Stimulated activated CD4-positive, alpha-beta T cell treated with anti-CD3 and anti-CD28 coated beads, Interleukin-15, amount 100 ng/mL, for 24 hours (primary cell): ENCODE measurements at regions not wholly inside any gene's neighbourhood (a gene's known extent, or its start where the extent isn't known, plus 50 kb on each side); places are given as distances from the start of the nearest gene placed in this dataset.

ENCODE experiments used
- DNase-seq: peaks from one replicate; pipeline ENCODE4 v3.0.0-alpha.2; 2020

- no peak for DNase-seq
These were observed 189.3 kb downstream of the KCNA5 start for GRCh38 chr12:5232826-5233500.

- DNase-seq: no peak
These were observed 192.5 kb downstream of the KCNA5 start for GRCh38 chr12:5236022-5236640.

- DNase-seq: no peak
These were observed 189.5 kb upstream of the NTF3 start for GRCh38 chr12:5242440-5242839.

- DNase-seq: no peak
These were observed 188.9 kb upstream of the NTF3 start for GRCh38 chr12:5243014-5243413.

GRCh38 chr12:5244513-5244972 is 187.4 kb upstream of the NTF3 start:
- DNase-seq: no peak

- no peak for DNase-seq
These were observed 185.7 kb upstream of the NTF3 start for GRCh38 chr12:5246196-5246595.

- no peak for DNase-seq
These were observed 184.8 kb upstream of the NTF3 start for GRCh38 chr12:5247144-5247543.

GRCh38 chr12:5248230-5248629 is 183.7 kb upstream of the NTF3 start:
- no peak for DNase-seq

GRCh38 chr12:5248999-5249526 is 182.8 kb upstream of the NTF3 start:
- DNase-seq: no peak

- no peak for DNase-seq
These were observed 180.8 kb upstream of the NTF3 start for GRCh38 chr12:5251092-5251491.

- DNase-seq: no peak
These were observed 180.1 kb upstream of the NTF3 start for GRCh38 chr12:5251786-5252185.

- DNase-seq: no peak
These were observed 177.2 kb upstream of the NTF3 start for GRCh38 chr12:5254703-5255102.

- no peak for DNase-seq
These were observed 174.0 kb upstream of the NTF3 start for GRCh38 chr12:5257763-5258495.

GRCh38 chr12:5258498-5258897 is 173.4 kb upstream of the NTF3 start:
- no peak for DNase-seq

- no peak for DNase-seq
These were observed 173.0 kb upstream of the NTF3 start for GRCh38 chr12:5258926-5259325.

GRCh38 chr12:5259523-5259922 is 172.4 kb upstream of the NTF3 start:
- no peak for DNase-seq

- DNase-seq: no peak
These were observed 171.8 kb upstream of the NTF3 start for GRCh38 chr12:5260086-5260485.

- DNase-seq: no peak
These were observed 171.3 kb upstream of the NTF3 start for GRCh38 chr12:5260591-5261086.

GRCh38 chr12:5262450-5262849 is 169.5 kb upstream of the NTF3 start:
- DNase-seq: no peak

GRCh38 chr12:5262885-5263284 is 169.0 kb upstream of the NTF3 start:
- DNase-seq: no peak

- no peak for DNase-seq
These were observed 167.9 kb upstream of the NTF3 start for GRCh38 chr12:5264006-5264405.

GRCh38 chr12:5267603-5268423 is 164.1 kb upstream of the NTF3 start:
- no peak for DNase-seq
